ENCODE measurements at regions not wholly inside any gene's neighbourhood (a gene's known extent, or its start where the extent isn't known, plus 50 kb on each side); places are given as distances from the start of the nearest gene placed in this dataset.

- RAD21 ChIA-PET (ENCODE audit: unreplicated experiment) = no interaction called here
Measured at GRCh38 chr6:66687611-66688140, 980.6 kb upstream of the EYS start.

More at GRCh38 chr6:66687611-66688140, 980.6 kb upstream of the EYS start:
- no peak for FAIRE-seq
- ChIA-PET CTCF (no interaction called here), POLR2A (no interaction called here), SMC1A (ENCODE audit: uncharacterized antibody, unreplicated experiment) (no interaction called here)
- DNase-seq (ENCODE audit: low read depth, low spot score) = no peak
- in situ Hi-C loops (cut with MboI) = no loop called here
- H2AFZ ChIP-seq (ENCODE audit: control insufficient read depth, low read depth, low read length) = no peak overlapping the region
- no peaks in the 10 kb centered on the region for H3K27me3 ChIP-seq (replicated peaks in 1 of 2; ENCODE audit: control insufficient read depth in 2 of 2, insufficient read depth in 2 of 2, low read length in 1 of 2)
- H3K79me2 ChIP-seq (ENCODE audit: control insufficient read depth, insufficient read depth, low read length) = no peaks in the 10 kb centered on the region
- H3K9me3 ChIP-seq (replicated peaks; ENCODE audit: control insufficient read depth, insufficient read depth, low read length) = no peaks in the 10 kb centered on the region
- no peak for ATAC-seq
- H3K36me3 ChIP-seq (ENCODE audit: control insufficient read depth in 2 of 2, insufficient read depth in 2 of 2, low read length in 1 of 2) = no peaks in the 10 kb centered on the region
- H3K4me3 ChIP-seq = no peak overlapping the region
- no peaks in the 10 kb centered on the region for H3K4me1 ChIP-seq (ENCODE audit: control insufficient read depth, insufficient read depth, low read length)
- no peaks in the 10 kb centered on the region for H4K20me1 ChIP-seq (ENCODE audit: control insufficient read depth, insufficient read depth)
- H3K4me2 ChIP-seq (ENCODE audit: control insufficient read depth, insufficient read depth) = no peak overlapping the region
- BruUV-seq (replicated peaks) = no TSS peak
- no peak overlapping the region for H3K9ac ChIP-seq (ENCODE audit: control insufficient read depth, insufficient read depth, low read length)
- TF ChIP-seq SIN3A (IDR thresholded peaks at IDR 0.05; ENCODE audit: low read depth, low read length) = no peak
- TF ChIP-seq CEBPB (IDR thresholded peaks at IDR 0.05; ENCODE audit: borderline replicate concordance in 1 of 2, low read depth in 2 of 2, low read length in 2 of 2) = no peak
- TF ChIP-seq NFIC (IDR thresholded peaks at IDR 0.05; ENCODE audit: low read depth, low read length) = no peak
- TF ChIP-seq JUNB (IDR thresholded peaks at IDR 0.05) = no peak
- no peak for TF ChIP-seq SPI1 (IDR thresholded peaks at IDR 0.05; ENCODE audit: borderline replicate concordance, insufficient read depth, low read depth, low read length)
- no peak for TF ChIP-seq RAD21 (IDR thresholded peaks at IDR 0.05; ENCODE audit: insufficient read depth, low read depth, low read length)
- no peak for TF ChIP-seq ETV6 (conservative IDR thresholded peaks at IDR 0.05 in 1 of 2, IDR thresholded peaks at IDR 0.05 in 1 of 2; ENCODE audit: borderline replicate concordance in 1 of 2, low read depth in 1 of 2)
- no peak for TF ChIP-seq CTCF (IDR thresholded peaks at IDR 0.05 in 2 of 3, conservative IDR thresholded peaks at IDR 0.05 in 1 of 3; ENCODE audit: control insufficient read depth in 2 of 3, extremely low read depth in 1 of 3, insufficient read depth in 1 of 3, low read depth in 3 of 3, low read length in 3 of 3)
- no peak for TF ChIP-seq SREBF1 (IDR thresholded peaks at IDR 0.05; ENCODE audit: low read length)
- no peak for TF ChIP-seq PBX3 (IDR thresholded peaks at IDR 0.05; ENCODE audit: insufficient replicate concordance, low read depth, low read length)
- intact Hi-C loops (cut with micrococcal nuclease; ENCODE audit: unreplicated experiment) = no loop called here
- 0% methylated on average over 3 of the region's 3 CpGs for WGBS (ENCODE audit: insufficient coverage, insufficient replicate concordance, low lambda C conversion rate, missing lambda C conversion rate)
- H3K27ac ChIP-seq (ENCODE audit: control insufficient read depth, insufficient read depth) = no peak overlapping the region
